H9 (cell line): ENCODE measurements at regions not wholly inside any gene's neighbourhood (a gene's known extent, or its start where the extent isn't known, plus 50 kb on each side); places are given as distances from the start of the nearest gene placed in this dataset.

ENCODE experiments used
- DNase-seq: peaks from one replicate; pipeline ENCODE4 v3.0.0-alpha.2; 2017
- H2AFZ ChIP-seq: one replicate; pipeline ENCODE4 v1.6.1; 2013; ENCODE audit warnings: mild to moderate bottlenecking, low read length, control low read depth, moderate library complexity
- H2AK5ac ChIP-seq: 2 replicates; pipeline ENCODE4 v1.6.1; 2013; ENCODE audit warnings: low read length, control low read depth, mixed read lengths; ENCODE audit not compliant: insufficient read length
- H2BK120ac ChIP-seq: one replicate; pipeline ENCODE4 v1.6.1; 2013; ENCODE audit warnings: low read depth, mild to moderate bottlenecking, low read length, control low read depth, inconsistent platforms; ENCODE audit not compliant: poor library complexity, severe bottlenecking
- H2BK12ac ChIP-seq: 2 replicates; pipeline ENCODE4 v1.6.1; 2013; ENCODE audit warnings: low read length, control low read depth, mixed read lengths, low read depth; ENCODE audit not compliant: insufficient read length
- H2BK15ac ChIP-seq: 2 replicates; pipeline ENCODE4 v1.6.1; 2013; ENCODE audit warnings: low read depth, low read length, control low read depth
- H2BK20ac ChIP-seq: one replicate; pipeline ENCODE4 v1.6.1; 2013; ENCODE audit warnings: low read depth, mild to moderate bottlenecking, low read length, control low read depth, inconsistent platforms; ENCODE audit not compliant: poor library complexity, severe bottlenecking
- H2BK5ac ChIP-seq: 2 replicates; pipeline ENCODE4 v1.6.1; 2013; ENCODE audit warnings: low read length, control low read depth, mixed read lengths; ENCODE audit not compliant: insufficient read length
- H3K14ac ChIP-seq: 2 replicates; pipeline ENCODE4 v1.6.1; 2013; ENCODE audit warnings: low read length, control low read depth; ENCODE audit not compliant: insufficient read depth
- H3K18ac ChIP-seq: 2 replicates; pipeline ENCODE4 v1.6.1; 2013; ENCODE audit warnings: low read depth, mild to moderate bottlenecking, mixed read lengths, low read length, control low read depth; ENCODE audit not compliant: insufficient read length
- H3K23ac ChIP-seq: 2 replicates; pipeline ENCODE4 v1.6.1; 2013; ENCODE audit warnings: low read length, control low read depth, mixed read lengths, low read depth; ENCODE audit not compliant: insufficient read length
- H3K23me2 ChIP-seq: 2 replicates; pipeline ENCODE4 v1.6.1; 2013; ENCODE audit warnings: low read depth, mild to moderate bottlenecking, mixed read lengths, low read length, control low read depth; ENCODE audit not compliant: insufficient read length, poor library complexity, severe bottlenecking
- H3K27ac ChIP-seq: 2 replicates; pipeline ENCODE4 v1.5.1; 2013; ENCODE audit warnings: low read length, control low read depth, mixed read lengths, low read depth; ENCODE audit not compliant: insufficient read length
- H3K27me3 ChIP-seq: 2 replicates; pipeline ENCODE4 v1.6.1; 2013; ENCODE audit warnings: low read length, control low read depth, inconsistent platforms; ENCODE audit not compliant: insufficient read depth
- H3K4ac ChIP-seq: 2 replicates; pipeline ENCODE4 v1.6.1; 2013; ENCODE audit warnings: low read depth, mild to moderate bottlenecking, control low read depth, inconsistent platforms, low read length, moderate library complexity
- H3K4me1 ChIP-seq: 2 replicates; pipeline ENCODE4 v1.6.1; 2013; ENCODE audit warnings: low read length, control low read depth, inconsistent platforms; ENCODE audit not compliant: insufficient read depth
- H3K4me2 ChIP-seq: 2 replicates; pipeline ENCODE4 v1.6.1; 2013; ENCODE audit warnings: low read length, control low read depth, mixed read lengths; ENCODE audit not compliant: insufficient read length, insufficient read depth
- H3K56ac ChIP-seq: 2 replicates; pipeline ENCODE4 v1.6.1; 2013; ENCODE audit warnings: low read depth, mild to moderate bottlenecking, mixed read lengths, low read length, control low read depth; ENCODE audit not compliant: insufficient read length
- H3K79me1 ChIP-seq: 2 replicates; pipeline ENCODE4 v1.6.1; 2013; ENCODE audit warnings: low read depth, mild to moderate bottlenecking, moderate library complexity, low read length, control low read depth, inconsistent platforms; ENCODE audit not compliant: insufficient read depth, poor library complexity, severe bottlenecking
- H3K79me2 ChIP-seq: 2 replicates; pipeline ENCODE4 v1.6.1; 2013; ENCODE audit warnings: low read length, control low read depth, inconsistent platforms; ENCODE audit not compliant: insufficient read depth
- H3K9ac ChIP-seq: 2 replicates; pipeline ENCODE4 v1.6.1; 2013; ENCODE audit warnings: low read length, control low read depth, mixed read lengths; ENCODE audit not compliant: insufficient read length; ENCODE audit errors: extremely low read depth
- H3K9me3 ChIP-seq: one replicate; pipeline ENCODE4 v1.6.1; 2013; ENCODE audit warnings: low read depth, low read length, inconsistent platforms; ENCODE audit not compliant: control insufficient read depth
- H3T11ph ChIP-seq: one replicate; pipeline ENCODE4 v1.6.1; 2013; ENCODE audit warnings: mild to moderate bottlenecking, low read length, control low read depth, inconsistent platforms
- H4K20me1 ChIP-seq: one replicate; pipeline ENCODE4 v1.6.1; 2013; ENCODE audit not compliant: control insufficient read depth, insufficient read length, insufficient read depth
- H4K5ac ChIP-seq: 2 replicates; pipeline ENCODE4 v1.6.1; 2013; ENCODE audit warnings: low read depth, mild to moderate bottlenecking, mixed read lengths, low read length, control low read depth; ENCODE audit not compliant: insufficient read length
- H4K8ac ChIP-seq: replicated peaks from 2 replicates; pipeline ENCODE4 v1.6.1; 2013; ENCODE audit warnings: low read length, control low read depth, mixed read lengths, low read depth; ENCODE audit not compliant: insufficient read length
- H4K91ac ChIP-seq: 2 replicates; pipeline ENCODE4 v1.6.1; 2013; ENCODE audit warnings: low read depth, mild to moderate bottlenecking, moderate library complexity, mixed read lengths, low read length, control low read depth; ENCODE audit not compliant: insufficient read length
- H3K27ac Mint-ChIP-seq, 3 experiments: 2 replicates in 2 of 3; 3 replicates in 1 of 3; pipeline ENCODE4 v1.8.0; 2020 to 2021; ENCODE audit warnings: mixed read lengths in 3 of 3, mild to moderate bottlenecking in 1 of 3, moderate library complexity in 1 of 3
- H3K27me3 Mint-ChIP-seq: 2 replicates; pipeline ENCODE4 v1.8.0; 2021; ENCODE audit warnings: low read depth, mild to moderate bottlenecking, moderate library complexity, mixed read lengths
- H3K36me3 Mint-ChIP-seq, 3 experiments: 2 replicates in 2 of 3; 3 replicates in 1 of 3; pipeline ENCODE4 v1.8.0; 2020 to 2021; ENCODE audit warnings: low read depth in 3 of 3, mixed read lengths in 3 of 3; ENCODE audit not compliant: insufficient read depth in 1 of 3
- H3K4me1 Mint-ChIP-seq, 2 experiments: 2 replicates each; pipeline ENCODE4 v1.8.0; 2020; ENCODE audit warnings: mixed read lengths in 2 of 2
- H3K4me3 Mint-ChIP-seq, 2 experiments: 2 replicates in 1 of 2; 3 replicates in 1 of 2; pipeline ENCODE4 v1.8.0; 2020 to 2021; ENCODE audit warnings: mild to moderate bottlenecking in 2 of 2, mixed read lengths in 2 of 2, moderate library complexity in 1 of 2
- H3K9me3 Mint-ChIP-seq, 2 experiments: 2 replicates in 1 of 2; 3 replicates in 1 of 2; pipeline ENCODE4 v1.8.0; 2020; ENCODE audit warnings: mild to moderate bottlenecking in 2 of 2, mixed read lengths in 2 of 2, moderate library complexity in 1 of 2
- TF ChIP-seq, protein P1 (sequence below): fragments of 200-600 bp; sonication (generic); conservative IDR thresholded peaks from 3 replicates; pipeline ENCODE4 v1.8.0; 2021; ENCODE audit warnings: antibody characterized with exemption, mild to moderate bottlenecking

DNA sequence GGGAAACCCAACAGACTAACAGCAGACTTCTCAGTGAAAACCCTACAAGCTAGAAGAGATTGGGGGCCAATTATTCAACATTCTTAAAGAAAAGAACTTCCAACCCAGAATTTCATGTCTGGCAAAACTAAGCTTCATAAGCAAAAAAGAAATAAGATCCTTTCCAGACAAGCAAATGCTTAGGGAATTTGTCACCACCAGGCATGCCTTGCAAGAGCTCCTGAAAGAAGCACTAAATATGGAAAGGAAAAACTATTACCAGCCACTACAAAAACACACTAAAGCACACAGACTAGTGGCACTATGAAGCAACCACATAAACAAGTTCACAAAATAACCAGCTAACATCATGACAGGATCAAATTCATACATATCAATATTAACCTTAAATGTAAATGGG lies 131.1 kb downstream of the OR2K2 start:
- Histone ChIP-seq H3K56ac (no peak overlapping the region), H2BK12ac (no peak overlapping the region), H4K91ac (no peak overlapping the region), H3K9ac (no peak overlapping the region), H3K27ac (no peak overlapping the region), H4K8ac (no peak overlapping the region), H2BK120ac (no peak overlapping the region), H2BK20ac (no peak overlapping the region), H3K79me2 (no peaks in the 10 kb centered on the region), H2BK15ac (no peak overlapping the region), H2BK5ac (no peak overlapping the region), H3K9me3 (no peaks in the 10 kb centered on the region), H3K79me1 (no peaks in the 10 kb centered on the region), H3K23ac (no peak overlapping the region), H2AK5ac (no peak overlapping the region), H3K27me3 (no peaks in the 10 kb centered on the region), H3K4me1 (no peaks in the 10 kb centered on the region), H3K4ac (no peak overlapping the region), H4K5ac (no peak overlapping the region), H3K14ac (no peak overlapping the region), H3K18ac (no peak overlapping the region), H3K23me2 (no peaks in the 10 kb centered on the region), H3K4me2 (no peak overlapping the region), H4K20me1 (no peaks in the 10 kb centered on the region), H2AFZ (no peak overlapping the region), H3T11ph (no peak overlapping the region)
- Mint-ChIP-seq H3K36me3 (peaks cover 12 to 32% (median 16%) of the 10 kb centered on the region in 3 experiments), H3K4me3 (no peak overlapping the region), H3K27ac (no peak overlapping the region), H3K4me1 (no peaks in the 10 kb centered on the region), H3K27me3 (no peaks in the 10 kb centered on the region; the same call in 1 of the 2 replicates), H3K9me3 (peaks cover 29 to 32% of the 10 kb centered on the region in 2 experiments)
- TF ChIP-seq, protein P1, sequence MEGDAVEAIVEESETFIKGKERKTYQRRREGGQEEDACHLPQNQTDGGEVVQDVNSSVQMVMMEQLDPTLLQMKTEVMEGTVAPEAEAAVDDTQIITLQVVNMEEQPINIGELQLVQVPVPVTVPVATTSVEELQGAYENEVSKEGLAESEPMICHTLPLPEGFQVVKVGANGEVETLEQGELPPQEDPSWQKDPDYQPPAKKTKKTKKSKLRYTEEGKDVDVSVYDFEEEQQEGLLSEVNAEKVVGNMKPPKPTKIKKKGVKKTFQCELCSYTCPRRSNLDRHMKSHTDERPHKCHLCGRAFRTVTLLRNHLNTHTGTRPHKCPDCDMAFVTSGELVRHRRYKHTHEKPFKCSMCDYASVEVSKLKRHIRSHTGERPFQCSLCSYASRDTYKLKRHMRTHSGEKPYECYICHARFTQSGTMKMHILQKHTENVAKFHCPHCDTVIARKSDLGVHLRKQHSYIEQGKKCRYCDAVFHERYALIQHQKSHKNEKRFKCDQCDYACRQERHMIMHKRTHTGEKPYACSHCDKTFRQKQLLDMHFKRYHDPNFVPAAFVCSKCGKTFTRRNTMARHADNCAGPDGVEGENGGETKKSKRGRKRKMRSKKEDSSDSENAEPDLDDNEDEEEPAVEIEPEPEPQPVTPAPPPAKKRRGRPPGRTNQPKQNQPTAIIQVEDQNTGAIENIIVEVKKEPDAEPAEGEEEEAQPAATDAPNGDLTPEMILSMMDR: no peak
- no peak for DNase-seq
